ENCODE measurements at regions not wholly inside any gene's neighbourhood (a gene's known extent, or its start where the extent isn't known, plus 50 kb on each side); places are given as distances from the start of the nearest gene placed in this dataset.

GRCh38 chr7:131619336-131620305 lies 63.2 kb upstream of the PODXL start:
- TF ChIP-seq CTCF (conservative IDR thresholded peaks at IDR 0.05) (no peak), EZH2 (IDR thresholded peaks at IDR 0.05; ENCODE audit: low read depth) (no peak)
- BruUV-seq (replicated peaks), result no TSS peak
- no peak overlapping the region for H3K4me3 ChIP-seq
- no peaks in the 10 kb centered on the region for H4K20me1 ChIP-seq (ENCODE audit: insufficient read depth)
- peak overlapping the region; percentile 17; the same call in 1 of the 2 replicates for H3K4me2 ChIP-seq
- no peak overlapping the region; the same call in 1 of the 2 replicates for H3K27ac ChIP-seq
- H3K27me3 ChIP-seq (ENCODE audit: insufficient read depth, low read depth), result no peaks in the 10 kb centered on the region
- peaks cover 22% of the 10 kb centered on the region for H3K4me1 ChIP-seq (replicated peaks; ENCODE audit: insufficient read depth)
- DNase-seq, result peak in 1 of 2 experiments; percentile 61
- H3K79me2 ChIP-seq (ENCODE audit: low read depth), result no peaks in the 10 kb centered on the region
- no peaks in the 10 kb centered on the region for H3K36me3 ChIP-seq (ENCODE audit: low read depth)
- no peaks in the 10 kb centered on the region for H3K9me3 ChIP-seq (ENCODE audit: insufficient read depth, low read depth)
- ChIA-PET POLR2A (ENCODE audit: unreplicated experiment) (interaction anchor here (0.6 kb wide), 1 partner anchor 29 kb away, joined by 3 read pairs; no protein-coding TSS in a partner anchor), CTCF (no interaction called here)
- peak overlapping the region; percentile 20; the same call in 1 of the 2 replicates for H2AFZ ChIP-seq
- peaks cover 14% of the 10 kb centered on the region for H3F3A ChIP-seq (ENCODE audit: insufficient read depth, low read depth)
- no peaks in the 10 kb centered on the region for H3K9me2 ChIP-seq (ENCODE audit: insufficient read depth)
- intact Hi-C loops (cut with micrococcal nuclease; ENCODE audit: unreplicated experiment), result no loop called here

GRCh38 chr7:131618391-131618790 lies 62.0 kb upstream of the PODXL start:
- H3K9me2 ChIP-seq (ENCODE audit: insufficient read depth), result no peaks in the 10 kb centered on the region
- BruUV-seq (replicated peaks), result no TSS peak
- H3K36me3 ChIP-seq (ENCODE audit: low read depth), result no peaks in the 10 kb centered on the region
- intact Hi-C loops (cut with micrococcal nuclease; ENCODE audit: unreplicated experiment), result no loop called here
- H3K9me3 ChIP-seq (ENCODE audit: insufficient read depth, low read depth), result no peaks in the 10 kb centered on the region
- H3K27me3 ChIP-seq (ENCODE audit: insufficient read depth, low read depth), result no peaks in the 10 kb centered on the region
- H2AFZ ChIP-seq, result no peak overlapping the region
- no peak overlapping the region for H3K4me3 ChIP-seq
- no peaks in the 10 kb centered on the region for H3K79me2 ChIP-seq (ENCODE audit: low read depth)
- no peak for TF ChIP-seq CTCF (conservative IDR thresholded peaks at IDR 0.05)
- TF ChIP-seq EZH2 (IDR thresholded peaks at IDR 0.05; ENCODE audit: low read depth), result no peak
- no peak overlapping the region for H3K4me2 ChIP-seq
- peaks cover 14% of the 10 kb centered on the region for H3K4me1 ChIP-seq (replicated peaks; ENCODE audit: insufficient read depth)
- H3F3A ChIP-seq (ENCODE audit: insufficient read depth, low read depth), result 0 out of 2 replicates have a peak, but pooled peaks cover 4% of the 10 kb centered on the region
- no peaks in the 10 kb centered on the region for H4K20me1 ChIP-seq (ENCODE audit: insufficient read depth)
- DNase-seq, result no peak
- ChIA-PET CTCF (no interaction called here), POLR2A (ENCODE audit: unreplicated experiment) (no interaction called here)
- H3K27ac ChIP-seq, result no peak overlapping the region

GRCh38 chr7:131616487-131617200 lies 60.2 kb upstream of the PODXL start:
- intact Hi-C loops (cut with micrococcal nuclease; ENCODE audit: unreplicated experiment), result no loop called here

More at GRCh38 chr7:131616487-131617200, 60.2 kb upstream of the PODXL start:
- H3K4me1 ChIP-seq (replicated peaks; ENCODE audit: insufficient read depth), result peaks cover 14% of the 10 kb centered on the region
- no peak for DNase-seq
- H3K79me2 ChIP-seq (ENCODE audit: low read depth), result no peaks in the 10 kb centered on the region
- no peaks in the 10 kb centered on the region for H4K20me1 ChIP-seq (ENCODE audit: insufficient read depth)
- no peak overlapping the region for H3K4me2 ChIP-seq
- 0 out of 2 replicates have a peak, but pooled peaks cover 2% of the 10 kb centered on the region for H3K9me2 ChIP-seq (ENCODE audit: insufficient read depth)
- H3K9me3 ChIP-seq (ENCODE audit: insufficient read depth, low read depth), result no peaks in the 10 kb centered on the region
- H3K36me3 ChIP-seq (ENCODE audit: low read depth), result no peaks in the 10 kb centered on the region
- BruUV-seq (replicated peaks), result no TSS peak
- no peak overlapping the region for H3K4me3 ChIP-seq
- H3K27me3 ChIP-seq (ENCODE audit: insufficient read depth, low read depth), result no peaks in the 10 kb centered on the region
- POLR2A ChIA-PET (ENCODE audit: unreplicated experiment), result no interaction called here
- CTCF ChIA-PET, result no interaction called here
- no peak overlapping the region for H3K27ac ChIP-seq
- no peak overlapping the region for H2AFZ ChIP-seq
- TF ChIP-seq EZH2 (IDR thresholded peaks at IDR 0.05; ENCODE audit: low read depth), result no peak
- TF ChIP-seq CTCF (conservative IDR thresholded peaks at IDR 0.05), result no peak
- H3F3A ChIP-seq (ENCODE audit: insufficient read depth, low read depth), result 0 out of 2 replicates have a peak, but pooled peaks cover 4% of the 10 kb centered on the region
